ENCODE measurements at regions not wholly inside any gene's neighbourhood (a gene's known extent, or its start where the extent isn't known, plus 50 kb on each side); places are given as distances from the start of the nearest gene placed in this dataset.

DNA sequence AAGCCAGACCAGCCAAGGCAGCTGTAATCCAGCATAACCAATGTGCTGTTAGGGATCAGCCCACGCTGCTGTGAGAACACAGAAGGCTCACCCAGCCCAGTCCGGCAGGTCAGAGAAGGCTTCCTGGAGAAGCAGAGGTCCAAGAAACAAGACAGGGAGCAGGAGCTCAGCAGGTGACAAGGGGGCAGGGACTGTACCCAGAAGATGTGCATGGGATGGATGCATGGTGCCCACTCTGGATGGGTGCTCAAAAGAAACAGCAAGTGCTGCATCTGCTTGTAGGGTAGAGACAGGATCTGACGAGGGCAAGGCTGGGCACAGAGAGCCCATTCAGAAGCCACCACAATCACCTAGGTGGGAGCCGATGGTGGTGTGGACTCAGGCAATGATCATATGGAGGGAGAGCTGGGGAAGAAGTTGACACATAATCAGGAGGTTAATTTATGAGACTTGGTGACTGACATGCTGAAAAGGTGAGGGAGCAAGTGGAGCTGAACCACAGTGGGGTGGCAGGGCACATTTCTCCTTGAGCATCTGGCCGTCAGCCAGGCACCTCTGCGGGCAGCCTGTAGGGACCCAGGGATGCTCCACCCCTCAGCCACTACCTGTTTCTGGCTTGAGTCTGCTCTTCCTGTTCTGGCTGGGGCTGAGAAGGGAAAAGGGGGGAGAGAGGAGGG is 102.3 kb upstream of the DRD2 start:
- H3K4me1 ChIP-seq: peaks cover 0 to 16% (median 0%) of the 10 kb centered on the region in 4 donors
- intact Hi-C loops (cut with DNase I; ENCODE audit: low total_unique reads): no loop called here
- H3K27ac ChIP-seq: no peak overlapping the region
- no peaks in the 10 kb centered on the region for H3K36me3 ChIP-seq
- TF ChIP-seq, protein P1, sequence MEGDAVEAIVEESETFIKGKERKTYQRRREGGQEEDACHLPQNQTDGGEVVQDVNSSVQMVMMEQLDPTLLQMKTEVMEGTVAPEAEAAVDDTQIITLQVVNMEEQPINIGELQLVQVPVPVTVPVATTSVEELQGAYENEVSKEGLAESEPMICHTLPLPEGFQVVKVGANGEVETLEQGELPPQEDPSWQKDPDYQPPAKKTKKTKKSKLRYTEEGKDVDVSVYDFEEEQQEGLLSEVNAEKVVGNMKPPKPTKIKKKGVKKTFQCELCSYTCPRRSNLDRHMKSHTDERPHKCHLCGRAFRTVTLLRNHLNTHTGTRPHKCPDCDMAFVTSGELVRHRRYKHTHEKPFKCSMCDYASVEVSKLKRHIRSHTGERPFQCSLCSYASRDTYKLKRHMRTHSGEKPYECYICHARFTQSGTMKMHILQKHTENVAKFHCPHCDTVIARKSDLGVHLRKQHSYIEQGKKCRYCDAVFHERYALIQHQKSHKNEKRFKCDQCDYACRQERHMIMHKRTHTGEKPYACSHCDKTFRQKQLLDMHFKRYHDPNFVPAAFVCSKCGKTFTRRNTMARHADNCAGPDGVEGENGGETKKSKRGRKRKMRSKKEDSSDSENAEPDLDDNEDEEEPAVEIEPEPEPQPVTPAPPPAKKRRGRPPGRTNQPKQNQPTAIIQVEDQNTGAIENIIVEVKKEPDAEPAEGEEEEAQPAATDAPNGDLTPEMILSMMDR (IDR thresholded peaks at IDR 0.05): no peak
- no peak for DNase-seq
- no peak overlapping the region for H3K4me3 ChIP-seq
- H3K27me3 ChIP-seq: no peaks in the 10 kb centered on the region
- no peaks in the 10 kb centered on the region for H3K9me3 ChIP-seq

DNA sequence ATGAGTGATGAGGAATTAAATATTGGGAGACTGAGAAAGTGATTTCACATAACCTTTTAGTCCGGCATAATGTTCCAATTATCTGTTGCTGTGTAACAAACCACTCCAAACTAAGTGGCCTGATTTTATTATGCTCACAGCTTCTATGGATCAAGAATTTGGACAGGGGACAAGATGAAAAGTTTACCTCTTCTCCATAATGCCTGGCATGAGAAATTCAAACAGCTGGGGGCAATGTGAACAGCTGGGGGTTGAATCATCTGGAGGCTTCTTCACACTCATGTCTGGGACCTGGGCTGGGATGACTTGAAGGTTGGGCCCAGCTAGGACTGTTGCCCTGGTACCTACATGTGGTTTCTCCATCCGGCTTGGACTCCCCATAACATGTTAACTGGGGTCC is 99.4 kb upstream of the DRD2 start:
- Histone ChIP-seq H3K27ac (no peak overlapping the region), H3K9me3 (no peaks in the 10 kb centered on the region), H3K4me1 (peaks cover 0 to 31% (median 2%) of the 10 kb centered on the region in 4 donors), H3K27me3 (no peaks in the 10 kb centered on the region), H3K36me3 (no peaks in the 10 kb centered on the region), H3K4me3 (no peak overlapping the region)
- intact Hi-C loops (cut with DNase I; ENCODE audit: low total_unique reads): no loop called here
- no peak for DNase-seq
- TF ChIP-seq, protein P1 (IDR thresholded peaks at IDR 0.05): no peak

DNA sequence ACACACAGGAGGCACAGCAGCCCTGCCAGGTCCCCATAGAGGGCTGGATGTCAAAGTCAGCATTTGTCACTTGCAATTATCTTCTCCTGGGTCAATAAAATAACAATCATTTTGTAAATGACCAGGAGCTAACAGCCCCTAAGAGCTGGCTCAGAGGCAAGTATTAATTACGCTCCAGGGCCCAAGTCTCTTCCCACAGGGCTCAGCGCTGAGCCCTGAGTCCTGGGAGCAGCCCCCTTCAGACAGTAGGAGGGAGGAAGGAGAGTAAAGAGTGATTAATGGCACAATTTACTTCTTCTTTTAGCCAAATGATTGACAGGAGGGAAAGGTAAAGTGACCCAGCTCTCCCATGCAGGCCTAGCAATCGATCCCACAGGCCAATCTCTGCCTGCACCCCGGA is 99.0 kb upstream of the DRD2 start:
- TF ChIP-seq, protein P1 (IDR thresholded peaks at IDR 0.05): no peak

DNA sequence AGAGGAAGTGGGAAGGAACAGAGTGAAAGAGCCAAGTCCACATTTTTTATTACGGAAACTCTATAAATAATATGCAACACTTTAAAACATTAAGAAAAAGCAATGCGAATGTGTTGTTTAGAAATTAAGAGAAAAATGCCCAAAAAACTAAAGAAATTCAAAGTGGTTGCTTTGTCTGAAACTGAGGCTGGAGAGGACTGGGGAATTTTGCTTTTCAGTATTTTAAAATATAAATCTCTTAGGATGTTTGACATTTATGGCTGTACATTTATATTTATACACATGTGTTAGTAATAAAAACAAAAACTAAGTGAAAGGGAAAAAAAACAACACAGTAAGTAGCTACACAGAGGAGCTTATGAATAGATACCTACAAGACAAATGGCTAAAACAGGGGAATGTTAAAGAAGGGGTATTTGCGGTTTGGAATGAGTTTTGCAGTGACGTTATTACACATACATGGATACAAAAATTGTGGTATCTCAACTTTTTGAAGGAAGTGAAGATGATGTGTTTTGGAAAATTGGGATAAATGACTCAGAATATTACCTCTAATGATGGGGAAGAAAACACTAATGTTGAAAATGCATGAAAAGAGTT is 97.0 kb upstream of the DRD2 start:
- TF ChIP-seq, protein P1 (IDR thresholded peaks at IDR 0.05): no peak
- DNase-seq: no peak
- intact Hi-C loops (cut with DNase I; ENCODE audit: low total_unique reads): no loop called here
- Histone ChIP-seq H3K9me3 (no peaks in the 10 kb centered on the region), H3K36me3 (no peaks in the 10 kb centered on the region), H3K27ac (no peak overlapping the region), H3K4me1 (peaks cover 0 to 21% (median 2%) of the 10 kb centered on the region in 4 donors), H3K27me3 (no peaks in the 10 kb centered on the region), H3K4me3 (no peak overlapping the region)

More for the DNA sequence above, 99.0 kb upstream of the DRD2 start:
- DNase-seq: no peak
- H3K4me3 ChIP-seq: no peak overlapping the region
- no peaks in the 10 kb centered on the region for H3K36me3 ChIP-seq
- no peak overlapping the region for H3K27ac ChIP-seq
- no peaks in the 10 kb centered on the region for H3K27me3 ChIP-seq
- H3K9me3 ChIP-seq: no peaks in the 10 kb centered on the region
- intact Hi-C loops (cut with DNase I; ENCODE audit: low total_unique reads): no loop called here
- H3K4me1 ChIP-seq: peaks cover 0 to 31% (median 2%) of the 10 kb centered on the region in 4 donors

DNA sequence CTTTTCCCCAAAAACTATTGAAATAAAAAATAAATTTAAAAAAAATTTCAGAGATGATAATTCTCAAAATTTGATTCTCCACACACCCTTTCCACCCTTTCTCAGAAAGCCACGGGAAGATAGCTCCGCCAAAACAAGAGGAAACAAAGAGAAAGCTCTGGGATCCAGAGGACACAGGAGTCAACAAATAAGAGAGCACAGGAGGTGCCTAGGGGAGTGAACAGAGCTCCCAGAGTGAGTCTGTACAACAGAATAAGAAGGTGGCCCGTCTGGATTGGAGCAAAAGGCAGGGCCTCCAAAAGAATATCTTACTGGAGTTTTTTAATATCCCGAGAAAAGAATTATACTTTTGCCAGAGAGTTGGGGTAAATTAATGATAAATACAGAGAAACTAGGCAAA is 96.3 kb upstream of the DRD2 start:
- H3K4me1 ChIP-seq: peaks cover 0 to 16% (median 2%) of the 10 kb centered on the region in 4 donors
- no peak for DNase-seq
- TF ChIP-seq, protein P1 (IDR thresholded peaks at IDR 0.05): no peak
- no peaks in the 10 kb centered on the region for H3K36me3 ChIP-seq
- no peak overlapping the region for H3K4me3 ChIP-seq
- no peaks in the 10 kb centered on the region for H3K27me3 ChIP-seq
- H3K9me3 ChIP-seq: no peaks in the 10 kb centered on the region
- intact Hi-C loops (cut with DNase I; ENCODE audit: low total_unique reads): no loop called here
- H3K27ac ChIP-seq: peak overlapping the region; percentile 12 to 16
